ENCODE measurements at regions not wholly inside any gene's neighbourhood (a gene's known extent, or its start where the extent isn't known, plus 50 kb on each side); places are given as distances from the start of the nearest gene placed in this dataset.

DNA sequence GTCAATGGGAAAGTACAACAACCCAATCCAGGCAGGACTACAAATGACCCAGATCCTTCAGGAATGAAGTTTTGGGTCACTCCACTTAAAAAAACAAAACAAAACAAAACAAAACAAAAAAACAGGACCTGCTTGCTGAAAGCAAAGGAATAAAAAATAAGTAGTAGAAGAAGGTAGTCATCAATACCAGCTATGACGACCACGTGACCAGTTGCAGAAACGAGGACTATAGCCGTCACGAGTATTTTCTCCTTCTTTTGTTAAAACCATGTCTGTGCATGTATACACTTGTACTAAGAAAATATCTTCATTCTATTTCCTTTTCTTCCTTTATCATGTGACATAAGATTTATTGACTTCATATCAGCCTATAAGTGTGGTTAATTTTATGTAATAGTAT lies 308.4 kb upstream of the DEFB112 start:
- no peaks in the 10 kb centered on the region for H3K36me3 ChIP-seq
- H3K9me3 ChIP-seq: no peaks in the 10 kb centered on the region
- H3K27ac ChIP-seq: no peak overlapping the region
- 92% methylated on average over 5 of the region's 5 CpGs for WGBS
- TF ChIP-seq POLR2A (IDR thresholded peaks at IDR 0.05) (no peak), POLR2AphosphoS5 (IDR thresholded peaks at IDR 0.05) (no peak)
- TF ChIP-seq, protein P1, sequence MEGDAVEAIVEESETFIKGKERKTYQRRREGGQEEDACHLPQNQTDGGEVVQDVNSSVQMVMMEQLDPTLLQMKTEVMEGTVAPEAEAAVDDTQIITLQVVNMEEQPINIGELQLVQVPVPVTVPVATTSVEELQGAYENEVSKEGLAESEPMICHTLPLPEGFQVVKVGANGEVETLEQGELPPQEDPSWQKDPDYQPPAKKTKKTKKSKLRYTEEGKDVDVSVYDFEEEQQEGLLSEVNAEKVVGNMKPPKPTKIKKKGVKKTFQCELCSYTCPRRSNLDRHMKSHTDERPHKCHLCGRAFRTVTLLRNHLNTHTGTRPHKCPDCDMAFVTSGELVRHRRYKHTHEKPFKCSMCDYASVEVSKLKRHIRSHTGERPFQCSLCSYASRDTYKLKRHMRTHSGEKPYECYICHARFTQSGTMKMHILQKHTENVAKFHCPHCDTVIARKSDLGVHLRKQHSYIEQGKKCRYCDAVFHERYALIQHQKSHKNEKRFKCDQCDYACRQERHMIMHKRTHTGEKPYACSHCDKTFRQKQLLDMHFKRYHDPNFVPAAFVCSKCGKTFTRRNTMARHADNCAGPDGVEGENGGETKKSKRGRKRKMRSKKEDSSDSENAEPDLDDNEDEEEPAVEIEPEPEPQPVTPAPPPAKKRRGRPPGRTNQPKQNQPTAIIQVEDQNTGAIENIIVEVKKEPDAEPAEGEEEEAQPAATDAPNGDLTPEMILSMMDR (IDR thresholded peaks at IDR 0.05): no peak
- H3K27me3 ChIP-seq (replicated peaks; ENCODE audit: insufficient read depth): no peaks in the 10 kb centered on the region
- H3K4me3 ChIP-seq: no peak overlapping the region
- DNase-seq (ENCODE audit: low spot score): no peak
- no peaks in the 10 kb centered on the region for H3K4me1 ChIP-seq (replicated peaks)
- intact Hi-C loops (cut with DNase I): no loop called here

DNA sequence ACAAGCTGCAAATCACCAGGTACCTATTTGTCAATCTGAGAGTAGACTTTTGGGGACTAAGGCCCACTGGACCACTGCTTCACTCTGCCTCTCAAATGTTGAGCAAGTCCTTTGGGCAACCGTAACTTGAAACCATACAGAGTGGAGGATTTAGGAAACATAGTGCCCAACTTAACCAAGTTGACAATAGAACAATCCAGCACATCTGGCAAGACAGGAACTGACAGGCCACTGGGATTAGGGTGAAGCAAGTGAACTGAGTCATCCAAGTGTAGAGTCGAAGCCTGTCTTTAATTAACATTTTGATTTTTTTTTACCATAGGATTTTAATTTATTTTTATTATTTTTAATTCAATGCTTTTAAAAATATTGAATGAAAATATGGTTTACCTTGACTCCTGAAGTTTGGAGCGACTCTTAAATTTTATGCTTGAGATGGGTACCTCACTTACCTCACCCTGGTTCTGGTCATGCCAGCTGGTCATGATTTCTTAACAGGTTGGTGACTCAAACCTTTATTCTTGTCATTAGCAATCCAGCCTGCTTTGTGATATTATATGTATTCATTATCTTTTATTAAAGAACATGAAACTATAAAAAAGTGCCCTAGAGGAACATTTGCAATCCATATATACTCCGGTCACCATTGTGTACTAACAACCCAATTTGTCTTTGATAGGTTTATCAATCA lies 312.1 kb upstream of the DEFB112 start:
- no peaks in the 10 kb centered on the region for H3K27me3 ChIP-seq (replicated peaks; ENCODE audit: insufficient read depth)
- no peaks in the 10 kb centered on the region for H3K36me3 ChIP-seq
- no peaks in the 10 kb centered on the region for H3K4me1 ChIP-seq (replicated peaks)
- no peak for TF ChIP-seq POLR2AphosphoS5 (IDR thresholded peaks at IDR 0.05)
- TF ChIP-seq, protein P1 (IDR thresholded peaks at IDR 0.05): no peak
- no peak for TF ChIP-seq POLR2A (IDR thresholded peaks at IDR 0.05)
- WGBS: 87% methylated on average over 4 of the region's 4 CpGs
- no peaks in the 10 kb centered on the region for H3K9me3 ChIP-seq
- intact Hi-C loops (cut with DNase I): no loop called here
- no peak for DNase-seq (ENCODE audit: low spot score)
- H3K4me3 ChIP-seq: no peak overlapping the region
- no peak overlapping the region for H3K27ac ChIP-seq

- no peaks in the 10 kb centered on the region for H3K9me3 ChIP-seq
- no peaks in the 10 kb centered on the region for H3K27me3 ChIP-seq (replicated peaks; ENCODE audit: insufficient read depth)
- H3K4me1 ChIP-seq (replicated peaks): no peaks in the 10 kb centered on the region
- no peak for DNase-seq (ENCODE audit: low spot score)
- TF ChIP-seq POLR2A (IDR thresholded peaks at IDR 0.05) (no peak), POLR2AphosphoS5 (IDR thresholded peaks at IDR 0.05) (no peak)
- TF ChIP-seq, protein P1 (IDR thresholded peaks at IDR 0.05): no peak
- no peaks in the 10 kb centered on the region for H3K36me3 ChIP-seq
- no peak overlapping the region for H3K27ac ChIP-seq
- H3K4me3 ChIP-seq: no peak overlapping the region
- 44% methylated on average over 1 of the region's 1 CpG for WGBS
- intact Hi-C loops (cut with DNase I): no loop called here
These were observed 313.0 kb upstream of the DEFB112 start for GRCh38 chr6:50362706-50363105.

DNA sequence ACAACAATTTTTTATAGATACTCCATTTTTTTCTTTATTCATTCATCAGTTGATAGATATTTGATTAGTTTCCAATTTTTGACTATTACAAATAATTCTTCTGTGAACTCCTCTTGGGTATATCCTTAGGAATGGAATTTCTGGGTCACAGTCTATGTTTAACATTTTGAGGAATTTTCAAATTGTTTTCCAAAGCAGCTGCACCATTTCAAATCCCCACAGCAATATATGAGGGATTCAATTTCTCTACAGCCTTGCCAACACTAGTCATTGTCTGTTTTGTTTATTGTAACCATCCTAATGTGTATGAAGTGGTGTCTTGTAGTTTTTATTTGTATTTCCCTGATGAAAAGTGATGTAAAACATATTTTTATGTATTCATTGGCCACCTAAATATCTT lies 320.3 kb upstream of the DEFB112 start:
- Histone ChIP-seq H3K9me3 (no peaks in the 10 kb centered on the region), H3K4me3 (no peak overlapping the region), H3K27ac (no peak overlapping the region), H3K36me3 (no peaks in the 10 kb centered on the region), H3K4me1 (replicated peaks) (no peaks in the 10 kb centered on the region), H3K27me3 (replicated peaks; ENCODE audit: insufficient read depth) (no peaks in the 10 kb centered on the region)
- intact Hi-C loops (cut with DNase I): no loop called here
- DNase-seq (ENCODE audit: low spot score): no peak
- TF ChIP-seq POLR2A (IDR thresholded peaks at IDR 0.05) (no peak), POLR2AphosphoS5 (IDR thresholded peaks at IDR 0.05) (no peak)
- TF ChIP-seq, protein P1 (IDR thresholded peaks at IDR 0.05): no peak

GRCh38 chr6:50380406-50381098 lies 330.8 kb upstream of the DEFB112 start:
- intact Hi-C loops (cut with DNase I): no loop called here
- Histone ChIP-seq H3K9me3 (no peaks in the 10 kb centered on the region), H3K27me3 (replicated peaks; ENCODE audit: insufficient read depth) (no peaks in the 10 kb centered on the region), H3K4me3 (no peak overlapping the region), H3K27ac (no peak overlapping the region), H3K36me3 (no peaks in the 10 kb centered on the region), H3K4me1 (replicated peaks) (no peaks in the 10 kb centered on the region)
- DNase-seq (ENCODE audit: low spot score): no peak
- WGBS: 72% methylated on average over 7 of the region's 7 CpGs
- TF ChIP-seq POLR2AphosphoS5 (IDR thresholded peaks at IDR 0.05) (no peak), POLR2A (IDR thresholded peaks at IDR 0.05) (no peak)
- TF ChIP-seq, protein P1 (IDR thresholded peaks at IDR 0.05): no peak
